Cardiac muscle cell (in vitro differentiated cells and primary cell): ENCODE measurements at regions not wholly inside any gene's neighbourhood (a gene's known extent, or its start where the extent isn't known, plus 50 kb on each side); places are given as distances from the start of the nearest gene placed in this dataset.
A peak's percentile ranks its signal among the peaks of the same experiment; 100 is the strongest.

Experiments used
- DNase-seq, 2 donors: peaks; one replicate each; pipeline versions ENCODE4 v3.0.0 to v3.0.0-alpha.2; 2010 to 2017; ENCODE audit warnings: low read depth in 1 of 2, low spot score in 1 of 2
- H3K27ac ChIP-seq: fragments of 200-600 bp; sonication (generic); 2 replicates; pipeline ENCODE4 v1.5.1; 2016
- H3K27me3 ChIP-seq: fragments of 200-600 bp; sonication (generic); 2 replicates; pipeline ENCODE4 v1.6.0; 2016; ENCODE audit warnings: control low read depth
- H3K36me3 ChIP-seq: fragments of 200-600 bp; sonication (generic); 2 replicates; pipeline ENCODE4 v1.5.1; 2016; ENCODE audit warnings: control low read depth
- H3K4me1 ChIP-seq: fragments of 200-600 bp; sonication (generic); 2 replicates; pipeline ENCODE4 v1.8.1; 2017; ENCODE audit warnings: low read depth, mild to moderate bottlenecking, mixed run types
- H3K4me3 ChIP-seq: fragments of 200-600 bp; sonication (generic); 2 replicates; pipeline ENCODE4 v1.5.1; 2016; ENCODE audit warnings: mild to moderate bottlenecking
- H3K9me3 ChIP-seq: fragments of 200-600 bp; sonication (generic); 2 replicates; pipeline ENCODE4 v1.5.1; 2017; ENCODE audit warnings: low read depth, mild to moderate bottlenecking, control low read depth
- TF ChIP-seq, protein P1 (sequence below): IDR thresholded peaks from 2 replicates; pipeline ENCODE4 v1.5.1; 2012; ENCODE audit warnings: low read depth, mild to moderate bottlenecking, low read length

DNA sequence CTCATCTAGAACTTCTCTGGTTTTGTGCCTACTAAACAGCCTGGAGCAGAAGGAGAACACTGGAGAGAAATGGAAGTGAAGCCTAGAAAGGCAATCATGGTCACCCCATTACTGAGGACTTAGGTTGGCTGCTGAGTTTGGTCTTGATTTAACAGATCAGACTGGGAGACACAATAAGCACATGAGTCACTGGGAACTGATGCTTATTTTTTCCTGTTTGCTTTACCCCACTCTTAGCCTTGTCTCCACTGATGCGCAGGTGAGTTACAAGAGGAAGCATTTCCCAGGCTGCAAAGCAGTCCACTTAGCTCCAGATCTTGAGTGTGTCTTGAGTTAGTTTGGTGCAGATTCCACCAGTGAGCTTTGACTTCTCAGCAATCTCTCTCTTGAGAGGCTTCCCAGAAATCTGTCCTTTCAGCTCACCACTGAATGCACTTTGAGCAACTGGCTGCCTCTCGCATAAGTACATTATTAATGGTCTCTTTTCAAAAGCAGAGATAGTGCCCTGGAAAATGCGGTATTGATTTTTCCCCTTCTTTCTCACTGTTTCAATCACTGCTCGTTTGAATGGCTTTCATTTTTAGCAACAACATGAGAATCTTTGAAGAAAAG, 390.2 kb upstream of the SETBP1 start:
- no peaks in the 10 kb centered on the region for H3K9me3 ChIP-seq
- H3K4me1 ChIP-seq, result peaks cover 9% of the 10 kb centered on the region
- no peak overlapping the region for H3K27ac ChIP-seq
- H3K4me3 ChIP-seq, result no peak overlapping the region
- TF ChIP-seq, protein P1, sequence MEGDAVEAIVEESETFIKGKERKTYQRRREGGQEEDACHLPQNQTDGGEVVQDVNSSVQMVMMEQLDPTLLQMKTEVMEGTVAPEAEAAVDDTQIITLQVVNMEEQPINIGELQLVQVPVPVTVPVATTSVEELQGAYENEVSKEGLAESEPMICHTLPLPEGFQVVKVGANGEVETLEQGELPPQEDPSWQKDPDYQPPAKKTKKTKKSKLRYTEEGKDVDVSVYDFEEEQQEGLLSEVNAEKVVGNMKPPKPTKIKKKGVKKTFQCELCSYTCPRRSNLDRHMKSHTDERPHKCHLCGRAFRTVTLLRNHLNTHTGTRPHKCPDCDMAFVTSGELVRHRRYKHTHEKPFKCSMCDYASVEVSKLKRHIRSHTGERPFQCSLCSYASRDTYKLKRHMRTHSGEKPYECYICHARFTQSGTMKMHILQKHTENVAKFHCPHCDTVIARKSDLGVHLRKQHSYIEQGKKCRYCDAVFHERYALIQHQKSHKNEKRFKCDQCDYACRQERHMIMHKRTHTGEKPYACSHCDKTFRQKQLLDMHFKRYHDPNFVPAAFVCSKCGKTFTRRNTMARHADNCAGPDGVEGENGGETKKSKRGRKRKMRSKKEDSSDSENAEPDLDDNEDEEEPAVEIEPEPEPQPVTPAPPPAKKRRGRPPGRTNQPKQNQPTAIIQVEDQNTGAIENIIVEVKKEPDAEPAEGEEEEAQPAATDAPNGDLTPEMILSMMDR, result no peak
- peaks cover 51% of the 10 kb centered on the region for H3K27me3 ChIP-seq
- DNase-seq, result peak in 1 of 2 donors; percentile 39
- H3K36me3 ChIP-seq, result no peaks in the 10 kb centered on the region

GRCh38 chr18:44298566-44298965, 382.1 kb upstream of the SETBP1 start:
- no peak overlapping the region for H3K4me3 ChIP-seq
- H3K27ac ChIP-seq, result no peak overlapping the region
- H3K36me3 ChIP-seq, result no peaks in the 10 kb centered on the region
- peaks cover 5% of the 10 kb centered on the region for H3K27me3 ChIP-seq
- no peaks in the 10 kb centered on the region for H3K9me3 ChIP-seq
- DNase-seq, result no peak
- TF ChIP-seq, protein P1, result no peak
- H3K4me1 ChIP-seq, result no peaks in the 10 kb centered on the region

DNA sequence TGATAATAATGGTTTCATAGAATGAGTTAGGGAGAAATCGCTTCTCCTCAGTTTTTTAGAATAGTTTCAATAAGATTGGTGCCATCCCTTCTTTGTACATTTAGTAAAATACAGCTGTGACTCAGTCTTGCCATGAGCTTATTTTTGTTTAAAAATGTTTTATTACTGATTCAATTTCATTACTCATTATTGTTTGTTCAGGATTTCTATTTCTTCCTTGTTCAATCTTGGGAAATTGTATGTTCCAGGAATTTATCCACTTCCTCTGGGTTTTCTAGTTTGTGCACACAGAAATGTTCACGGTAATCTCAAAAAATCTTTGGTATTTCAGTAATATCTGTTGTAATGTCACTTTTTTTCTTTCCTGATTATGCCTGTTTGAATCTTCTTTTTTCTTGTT, 371.5 kb upstream of the SETBP1 start:
- DNase-seq, result peak in 1 of 2 donors; percentile 24
- Histone ChIP-seq H3K27me3 (no peaks in the 10 kb centered on the region), H3K4me3 (no peak overlapping the region), H3K27ac (no peak overlapping the region), H3K9me3 (no peaks in the 10 kb centered on the region), H3K4me1 (no peaks in the 10 kb centered on the region), H3K36me3 (no peaks in the 10 kb centered on the region)
- TF ChIP-seq, protein P1, result no peak

- H3K4me1 ChIP-seq, result no peaks in the 10 kb centered on the region
- H3K27me3 ChIP-seq, result no peaks in the 10 kb centered on the region
- no peaks in the 10 kb centered on the region for H3K9me3 ChIP-seq
- TF ChIP-seq, protein P1, result no peak
- DNase-seq, result no peak
- no peak overlapping the region for H3K27ac ChIP-seq
- H3K36me3 ChIP-seq, result no peaks in the 10 kb centered on the region
- H3K4me3 ChIP-seq, result no peak overlapping the region
Measured at GRCh38 chr18:44320619-44321460, 359.8 kb upstream of the SETBP1 start.

DNA sequence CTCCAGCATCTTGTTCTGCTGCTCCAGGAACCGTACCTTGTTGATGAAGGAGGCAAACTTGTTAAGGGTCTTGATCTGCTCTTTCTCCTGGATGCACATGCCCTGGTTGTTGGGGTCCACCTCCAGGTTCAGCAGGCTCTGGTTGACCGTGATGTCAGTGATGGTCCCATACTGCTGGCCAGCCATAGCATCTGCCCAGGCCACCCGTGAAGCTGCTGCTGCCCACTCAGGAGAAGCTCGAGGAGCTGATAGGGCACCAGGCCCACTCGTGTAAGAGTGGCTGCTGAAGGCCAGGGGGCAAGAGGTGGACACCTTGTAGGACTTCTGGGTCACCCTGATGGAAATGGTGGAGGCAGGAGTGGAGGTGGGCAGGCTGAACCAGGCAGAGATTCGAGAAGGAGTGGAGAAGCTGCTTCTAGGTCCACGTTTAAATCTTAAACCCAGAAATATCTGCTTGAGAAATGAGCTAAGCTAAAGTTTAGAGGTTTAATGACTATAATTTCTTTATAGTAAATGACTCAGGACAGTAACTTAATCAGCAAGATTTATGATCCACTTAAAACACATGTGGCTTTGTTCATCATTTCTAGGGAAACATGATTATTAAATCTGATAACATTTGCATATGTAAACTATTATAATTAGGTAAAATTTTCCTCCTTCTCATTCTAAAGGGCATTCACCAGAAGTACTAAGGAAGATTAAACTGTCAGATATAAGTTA, 358.7 kb upstream of the SETBP1 start:
- TF ChIP-seq, protein P1, result no peak
- Histone ChIP-seq H3K36me3 (no peaks in the 10 kb centered on the region), H3K27ac (no peak overlapping the region), H3K27me3 (no peaks in the 10 kb centered on the region), H3K4me3 (no peak overlapping the region), H3K4me1 (no peaks in the 10 kb centered on the region), H3K9me3 (no peaks in the 10 kb centered on the region)
- no peak for DNase-seq
